ENCODE measurements at regions not wholly inside any gene's neighbourhood (a gene's known extent, or its start where the extent isn't known, plus 50 kb on each side); places are given as distances from the start of the nearest gene placed in this dataset.

DNA sequence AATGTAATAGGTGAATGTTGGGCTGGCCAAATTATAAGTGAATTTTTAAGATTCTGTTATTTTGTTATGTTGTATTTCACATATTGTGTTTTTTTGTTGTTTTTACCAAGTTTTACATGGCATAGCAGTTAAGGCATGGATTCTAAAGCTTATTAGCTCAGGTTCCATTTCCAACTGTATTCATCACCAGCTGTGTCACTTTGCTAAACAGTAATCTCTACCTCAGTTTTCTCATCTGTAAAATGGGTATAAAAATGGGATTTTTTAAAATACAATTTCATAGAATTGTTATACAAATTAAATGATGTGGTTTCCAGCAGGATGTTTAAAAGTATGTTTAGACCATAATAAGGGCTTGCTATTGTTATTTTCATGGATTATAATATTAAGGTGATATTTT is 512.2 kb downstream of the SLC16A7 start:
- H2BK20ac ChIP-seq (ENCODE audit: low read length): no peak overlapping the region
- no peaks in the 10 kb centered on the region for H3K79me1 ChIP-seq (ENCODE audit: low read depth, low read length)
- H4K8ac ChIP-seq (ENCODE audit: extremely low read depth, insufficient read depth, low read length): no peak overlapping the region
- no peaks in the 10 kb centered on the region for H3K9me3 ChIP-seq (ENCODE audit: insufficient read depth in 2 of 2, low read depth in 1 of 2, low read length in 1 of 2)
- TF ChIP-seq PHF8 (conservative IDR thresholded peaks at IDR 0.05; ENCODE audit: low read depth, low read length): no peak
- no peak for TF ChIP-seq USF2 (IDR thresholded peaks at IDR 0.05; ENCODE audit: low read length)
- TF ChIP-seq SP4 (IDR thresholded peaks at IDR 0.05; ENCODE audit: low read length): no peak
- H2BK15ac ChIP-seq (ENCODE audit: low read length): no peak overlapping the region
- H3K18ac ChIP-seq (ENCODE audit: extremely low read depth, low read length): no peak overlapping the region
- no peak overlapping the region for H3K27ac ChIP-seq (ENCODE audit: low read depth, low read length)
- no peaks in the 10 kb centered on the region for H4K20me1 ChIP-seq (replicated peaks in 1 of 2; ENCODE audit: control insufficient read depth in 1 of 2, insufficient read depth in 2 of 2, low read length in 2 of 2)
- H3K79me2 ChIP-seq (ENCODE audit: control insufficient read depth in 1 of 2, insufficient read depth in 2 of 2, low read length in 2 of 2): no peaks in the 10 kb centered on the region
- H3K23me2 ChIP-seq (ENCODE audit: low read depth, low read length): no peaks in the 10 kb centered on the region
- no peak overlapping the region for H2BK120ac ChIP-seq (replicated peaks; ENCODE audit: low read depth, low read length)
- DNase-seq (ENCODE audit: low read depth in 1 of 2, low spot score in 2 of 2): no peak
- H4K91ac ChIP-seq (replicated peaks; ENCODE audit: insufficient read length, low read length): no peak overlapping the region
- ChIA-PET POLR2A (ENCODE audit: partially characterized antibody) (no interaction called here), CTCF (ENCODE audit: partially characterized antibody) (no interaction called here)
- no peak overlapping the region for H2AK5ac ChIP-seq (ENCODE audit: low read depth, low read length)
- no peak overlapping the region for H3K9ac ChIP-seq (replicated peaks in 1 of 4; ENCODE audit: extremely low read depth in 1 of 4, low read depth in 3 of 4, low read length in 3 of 4)
- no peak overlapping the region for H3K14ac ChIP-seq (ENCODE audit: insufficient read length)
- H3K4me3 ChIP-seq (ENCODE audit: extremely low read depth in 1 of 4, insufficient read depth in 2 of 4, low read depth in 3 of 4, low read length in 4 of 4): no peak overlapping the region
- H3K56ac ChIP-seq (replicated peaks; ENCODE audit: insufficient read length, low read depth, low read length): no peak overlapping the region
- H2BK5ac ChIP-seq (ENCODE audit: low read depth, low read length): no peak overlapping the region
- H2AFZ ChIP-seq (ENCODE audit: low read length): no peak overlapping the region
- H3K23ac ChIP-seq (ENCODE audit: insufficient read length): no peak overlapping the region
- H4K5ac ChIP-seq (ENCODE audit: insufficient read length, low read depth, low read length): no peak overlapping the region
- H3K36me3 ChIP-seq (ENCODE audit: control insufficient read depth in 2 of 4, insufficient read depth in 4 of 4, low read length in 3 of 4): no peaks in the 10 kb centered on the region
- FAIRE-seq: no peak
- H3K4ac ChIP-seq (replicated peaks; ENCODE audit: insufficient read length, low read depth, low read length): no peak overlapping the region
- H3K27me3 ChIP-seq (replicated peaks in 1 of 4; ENCODE audit: control insufficient read depth in 3 of 4, extremely low read depth in 1 of 4, insufficient read depth in 3 of 4, low read length in 3 of 4): no peaks in the 10 kb centered on the region
- no peaks in the 10 kb centered on the region for H3K4me1 ChIP-seq (replicated peaks in 1 of 4; ENCODE audit: control insufficient read depth in 3 of 4, insufficient read depth in 4 of 4, low read length in 3 of 4)
- H2BK12ac ChIP-seq (ENCODE audit: low read depth, low read length): no peak overlapping the region
- no peak overlapping the region for H3K4me2 ChIP-seq (ENCODE audit: insufficient read depth in 1 of 2, low read depth in 2 of 2, low read length in 2 of 2)
